Left forelimb (tissue), 1 donor: ENCODE measurements at regions not wholly inside any gene's neighbourhood (a gene's known extent, or its start where the extent isn't known, plus 50 kb on each side); places are given as distances from the start of the nearest gene placed in this dataset.

Experiments
- DNase-seq: peaks from one replicate; pipeline ENCODE4 v3.0.0-alpha.2; 2018; ENCODE audit warnings: low spot score

DNA sequence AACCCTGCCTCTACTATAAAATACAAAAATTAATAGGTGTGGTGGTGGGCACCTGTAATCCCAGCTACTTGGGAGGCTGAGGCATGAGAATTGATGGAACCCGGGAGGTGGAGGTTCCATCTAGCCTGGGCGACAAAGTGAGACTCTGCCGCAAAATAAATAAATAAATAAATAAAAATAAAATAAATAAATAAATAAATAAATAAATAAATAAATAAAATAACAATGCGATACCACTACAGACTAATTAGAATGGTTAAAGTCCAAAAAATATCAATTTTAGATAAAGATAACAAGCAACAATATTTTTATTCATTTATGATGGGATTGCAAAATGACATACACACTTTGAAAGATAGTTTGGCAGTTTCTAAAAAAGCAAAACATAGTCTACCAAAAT, 1131.5 kb downstream of the SI start:
- DNase-seq: no peak

DNA sequence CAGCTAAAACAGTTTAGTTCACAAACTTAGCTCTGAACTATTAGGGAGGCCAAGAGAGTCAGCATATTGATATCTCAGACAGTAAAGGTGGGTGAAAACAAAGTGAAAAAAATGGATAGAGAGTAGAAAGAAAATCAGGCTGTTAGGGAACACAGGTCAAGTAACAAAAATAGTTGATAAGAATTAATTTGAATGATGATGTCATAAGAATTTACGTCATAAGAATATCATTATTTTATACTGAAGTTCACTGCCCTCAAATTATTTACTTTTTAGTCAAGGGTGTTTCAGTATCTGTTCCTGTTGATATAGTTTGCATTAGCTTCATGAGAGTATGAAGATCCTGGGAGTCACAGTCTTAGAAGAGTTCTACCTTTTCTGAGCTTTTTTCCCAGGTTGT, 1134.6 kb downstream of the SI start:
- DNase-seq: no peak

DNA sequence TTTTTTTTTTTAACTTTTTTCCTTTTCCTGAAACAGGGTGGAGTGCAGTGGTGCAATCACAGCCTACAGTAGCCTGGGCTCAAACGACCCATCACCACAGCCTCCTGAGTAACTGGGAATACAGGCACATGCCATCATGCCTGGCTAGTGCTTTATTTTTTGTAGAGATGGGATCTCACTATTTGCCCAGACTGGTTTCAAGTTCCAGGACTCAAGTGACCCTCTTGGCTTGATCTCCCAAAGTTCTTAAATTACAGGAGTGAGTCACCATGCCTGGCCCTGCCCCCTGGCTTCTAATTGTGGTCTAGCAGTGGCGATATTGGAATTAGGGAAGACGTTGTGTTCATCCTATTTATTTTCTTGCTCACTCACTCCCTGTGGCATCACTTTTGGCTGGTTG, 1138.4 kb downstream of the SI start:
- DNase-seq: no peak

DNA sequence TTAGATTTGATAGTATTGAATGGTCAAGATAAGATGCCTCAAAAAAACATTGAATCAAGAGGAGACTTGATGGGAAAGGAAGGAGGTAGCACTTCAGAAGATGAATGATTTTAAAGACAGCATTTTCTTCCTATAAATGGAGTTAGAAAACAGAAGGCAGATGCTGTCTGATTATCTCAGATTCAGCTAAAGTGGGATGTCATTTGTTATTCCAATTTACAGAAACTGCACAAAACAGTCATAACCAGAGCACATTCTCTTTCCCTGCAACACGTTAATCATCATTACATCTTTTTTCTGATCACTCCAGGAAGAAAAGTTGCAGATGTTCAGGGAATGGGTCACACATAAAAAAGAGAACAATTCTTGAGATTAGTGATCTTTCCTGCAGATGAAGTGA, 1141.8 kb downstream of the SI start:
- no peak for DNase-seq

DNA sequence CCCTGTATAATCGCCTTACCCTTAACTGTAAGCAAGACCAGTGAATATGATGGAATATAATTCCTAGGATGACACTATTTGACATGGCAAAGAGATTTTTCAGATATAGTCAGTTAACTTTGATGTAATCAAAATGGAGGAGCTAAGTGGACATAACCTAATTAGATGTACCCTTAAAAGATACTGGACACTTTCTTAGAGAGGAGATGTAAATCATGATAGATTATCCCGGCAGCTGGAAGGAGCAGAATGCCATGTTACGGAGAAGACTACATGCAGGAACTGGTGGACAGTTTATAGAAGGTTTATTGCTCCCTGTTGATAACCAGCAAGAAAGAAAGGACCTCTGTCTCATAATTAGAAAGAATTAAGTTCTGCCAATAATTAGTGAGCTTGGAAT, 1142.9 kb downstream of the SI start:
- no peak for DNase-seq

DNA sequence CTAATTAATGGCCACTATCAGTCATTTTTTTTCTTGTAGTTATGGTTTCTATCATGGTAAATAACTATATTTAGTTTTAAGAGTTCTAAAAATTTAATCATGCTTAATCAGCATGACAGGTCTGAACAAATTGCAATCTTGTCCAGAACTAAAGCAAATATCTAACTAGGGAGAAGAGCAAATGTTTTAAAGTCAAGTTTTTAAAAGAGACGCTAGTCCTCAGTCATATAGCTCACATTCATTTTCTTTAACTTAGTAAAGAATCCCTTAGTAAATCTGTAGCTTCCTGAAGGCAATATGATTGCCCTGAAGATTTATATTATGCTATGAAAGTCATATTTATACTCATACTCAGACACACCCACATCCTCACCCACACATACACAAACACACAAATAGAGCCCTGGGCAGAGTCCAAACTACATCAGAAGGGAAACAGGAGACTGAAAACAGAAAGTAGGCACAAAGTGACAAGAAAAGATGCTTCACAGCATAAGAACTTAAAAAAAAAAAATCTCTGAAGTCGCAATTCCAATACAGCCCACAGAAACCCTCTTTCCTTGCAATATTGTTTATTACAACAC, 1149.1 kb downstream of the SI start:
- DNase-seq: no peak

DNA sequence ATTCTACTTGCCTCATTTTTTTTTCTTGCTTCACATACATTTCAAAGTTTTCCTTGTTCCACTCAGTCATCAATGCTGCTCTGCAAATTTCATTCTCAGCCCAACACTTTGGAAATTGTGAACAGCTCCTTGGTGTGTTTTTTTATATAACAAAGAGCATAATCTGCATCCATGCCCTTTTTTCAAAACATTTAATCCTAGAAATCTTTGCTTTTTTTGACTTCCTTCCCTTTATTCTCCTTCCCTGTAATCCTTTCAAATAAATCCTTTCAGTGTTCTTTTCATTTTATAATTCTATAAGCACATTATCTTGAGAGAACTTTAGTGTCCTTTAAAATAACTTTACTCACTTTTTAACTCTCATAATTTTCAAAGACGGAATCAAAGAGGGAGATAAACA, 1150.8 kb downstream of the SI start:
- DNase-seq: no peak

DNA sequence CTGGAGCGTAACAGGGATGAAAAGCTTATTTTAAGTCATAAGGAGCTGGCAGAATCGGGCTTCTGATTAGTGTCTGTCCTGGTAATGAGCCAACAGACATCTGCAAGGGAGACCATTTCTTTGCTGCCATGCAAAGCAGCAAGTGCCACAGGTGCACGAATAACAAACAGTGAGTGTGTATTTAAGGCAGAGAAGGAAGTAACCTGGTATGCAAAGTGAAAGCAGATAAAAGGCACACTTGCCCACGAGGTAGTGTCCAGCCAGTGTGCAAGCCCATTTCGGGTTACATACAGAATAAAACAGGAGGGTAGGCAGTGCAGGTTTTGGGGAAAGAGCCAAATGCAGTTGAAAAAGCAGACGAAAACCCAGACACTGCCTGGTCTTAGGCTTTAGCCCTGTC, 1153.7 kb downstream of the SI start:
- DNase-seq: no peak

DNA sequence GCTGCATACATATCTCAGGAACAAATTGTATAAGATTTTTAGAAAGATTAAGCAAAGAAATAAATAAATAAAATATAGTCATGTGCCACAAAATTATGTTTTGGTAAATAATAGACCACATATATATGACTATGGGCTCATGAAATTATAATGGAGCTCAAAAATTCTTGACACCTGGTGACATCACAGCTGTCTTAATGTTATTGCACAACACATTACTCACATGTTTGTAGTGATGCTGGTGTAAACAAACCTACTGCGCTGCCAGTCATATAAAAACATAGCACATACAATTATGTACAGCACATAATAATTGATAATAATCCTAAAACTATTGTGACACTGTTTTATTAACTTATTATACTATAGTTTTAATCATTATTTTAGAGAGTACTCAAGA, 1159.1 kb downstream of the SI start:
- DNase-seq: no peak

DNA sequence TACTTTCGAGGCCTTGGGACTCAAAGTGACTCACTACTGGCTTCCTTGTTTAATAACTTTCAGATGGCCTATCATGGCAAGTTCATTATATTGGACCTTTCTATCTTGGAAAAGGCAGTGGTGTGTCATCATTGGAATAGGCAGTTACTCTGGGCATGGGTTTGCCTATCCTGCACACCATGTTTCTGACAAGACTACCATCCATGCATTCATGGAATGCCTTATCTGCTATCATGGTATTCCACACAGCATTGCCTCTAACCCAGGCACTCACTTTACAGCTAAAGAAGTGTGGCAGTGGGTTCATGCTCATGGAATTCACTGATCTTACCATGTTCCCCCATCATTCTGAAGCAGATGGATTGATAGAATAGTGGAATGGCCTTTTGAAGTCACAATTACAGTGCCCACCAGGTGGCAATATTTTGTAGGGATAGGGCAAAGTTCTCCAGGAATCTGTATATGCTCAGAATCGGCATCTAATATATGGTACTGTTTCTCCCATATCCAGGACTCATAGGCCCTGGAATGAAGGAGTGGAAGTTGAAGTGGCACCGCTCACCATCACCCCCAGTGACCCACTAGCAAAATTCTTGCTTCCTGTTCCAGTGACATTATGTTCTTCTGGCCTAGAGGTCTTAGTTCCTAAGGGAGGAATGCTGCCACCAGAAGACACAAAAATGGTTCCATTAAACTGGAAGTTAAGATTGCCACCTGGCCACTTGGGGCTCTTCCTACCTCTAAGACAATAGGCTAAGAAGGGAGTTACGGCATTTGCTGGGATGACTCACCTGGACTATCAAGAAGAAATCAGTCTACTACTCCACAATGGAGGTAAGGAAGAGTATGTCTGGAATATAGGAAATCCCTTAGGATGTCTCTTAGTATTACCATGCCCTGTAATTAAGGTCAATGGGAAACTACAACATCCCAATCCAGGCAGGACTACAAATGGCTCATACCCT, 1161.4 kb downstream of the SI start:
- DNase-seq: no peak

DNA sequence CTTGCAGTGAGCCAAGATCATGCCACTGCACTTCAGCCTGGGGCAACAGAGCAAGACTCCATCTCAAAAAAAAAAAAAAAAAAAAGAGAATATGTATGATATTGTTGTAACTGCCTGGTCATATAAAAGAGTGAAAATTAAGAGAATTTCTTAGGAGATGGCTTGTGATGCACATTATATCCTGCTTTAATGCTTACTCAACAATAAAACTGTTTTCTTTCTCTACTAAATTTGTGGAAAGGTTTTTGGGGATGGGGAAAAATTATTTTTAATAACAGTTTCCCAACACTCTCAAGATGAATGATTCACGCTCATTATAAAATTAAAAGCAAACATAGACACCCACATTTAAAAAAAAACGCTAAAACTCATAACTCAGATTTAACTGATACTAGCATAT, 1163.0 kb downstream of the SI start:
- DNase-seq: no peak

DNA sequence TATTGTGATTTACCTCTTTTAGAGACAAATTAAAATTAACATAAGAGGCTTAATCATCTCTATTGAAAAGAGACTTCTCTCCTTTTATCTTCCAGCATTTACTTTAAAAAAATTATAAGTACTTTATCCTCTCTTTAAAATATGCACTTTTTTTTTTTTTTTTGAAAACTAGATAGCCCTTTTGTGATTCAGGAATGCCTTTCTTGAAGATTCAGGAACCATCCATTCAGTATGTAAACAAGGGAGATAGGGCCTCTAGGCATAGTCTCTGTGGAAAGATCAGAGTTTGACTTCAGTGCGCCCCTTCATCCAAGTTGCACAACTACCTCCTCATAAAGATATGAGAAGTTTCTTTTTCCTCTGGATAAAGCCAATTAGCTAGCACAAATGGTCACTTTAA, 1163.7 kb downstream of the SI start:
- no peak for DNase-seq

DNA sequence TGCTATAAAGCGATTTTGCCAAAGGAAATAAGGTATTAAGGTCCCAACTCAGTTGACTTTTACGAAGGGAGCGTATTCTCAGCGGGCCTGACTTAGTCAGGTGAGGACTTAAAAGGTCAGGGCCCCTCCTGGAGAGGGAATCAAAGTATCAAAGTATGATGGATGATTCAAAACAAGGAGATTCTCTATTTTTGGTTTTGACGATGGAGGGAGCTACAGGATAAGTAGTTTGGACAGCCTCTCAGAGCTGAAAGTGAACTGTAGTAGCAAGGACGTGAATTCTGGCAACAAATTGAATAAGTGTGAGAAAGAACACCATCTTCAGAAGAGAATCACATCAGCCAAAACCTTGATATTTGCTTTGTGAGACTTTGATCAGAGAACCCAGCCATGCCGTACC, 1186.5 kb downstream of the SI start:
- no peak for DNase-seq

DNA sequence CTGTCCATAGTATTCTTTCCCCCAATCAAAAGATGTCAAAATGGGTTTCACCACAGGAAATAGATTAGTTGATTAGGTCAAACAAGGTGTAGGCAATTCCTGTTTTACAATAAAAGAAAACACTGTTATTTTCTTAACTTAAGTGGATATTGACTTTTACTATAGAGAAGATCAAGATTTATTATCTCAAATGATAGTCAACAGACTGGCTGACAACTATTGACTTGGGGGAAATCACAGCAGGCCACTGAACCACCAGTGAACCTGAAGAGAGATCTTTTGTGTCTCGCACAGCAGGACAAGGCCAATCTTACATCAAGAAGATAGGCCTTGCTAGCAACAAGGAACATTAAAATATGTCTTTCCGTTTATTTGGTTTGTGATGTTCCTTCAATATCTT, 1187.6 kb downstream of the SI start:
- no peak for DNase-seq

DNA sequence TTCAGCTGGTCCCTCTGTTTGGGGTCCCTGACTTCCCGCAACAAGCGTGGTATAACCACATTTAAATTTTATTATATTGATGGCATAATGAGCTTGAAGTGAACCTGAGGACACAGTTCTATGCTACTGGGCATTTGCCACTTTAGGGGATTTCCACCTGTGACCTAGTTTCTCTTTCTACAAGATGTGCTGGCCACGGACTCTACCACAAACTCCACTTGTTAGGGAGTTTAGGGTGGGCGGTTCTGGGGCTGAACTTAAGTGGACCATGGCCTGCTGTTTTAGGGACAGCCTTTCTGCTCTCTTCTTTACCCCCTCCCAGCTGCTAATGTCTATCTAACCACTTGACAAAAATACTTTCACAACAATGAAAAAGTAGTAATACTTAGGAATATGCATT, 1199.1 kb downstream of the SI start:
- DNase-seq: no peak

DNA sequence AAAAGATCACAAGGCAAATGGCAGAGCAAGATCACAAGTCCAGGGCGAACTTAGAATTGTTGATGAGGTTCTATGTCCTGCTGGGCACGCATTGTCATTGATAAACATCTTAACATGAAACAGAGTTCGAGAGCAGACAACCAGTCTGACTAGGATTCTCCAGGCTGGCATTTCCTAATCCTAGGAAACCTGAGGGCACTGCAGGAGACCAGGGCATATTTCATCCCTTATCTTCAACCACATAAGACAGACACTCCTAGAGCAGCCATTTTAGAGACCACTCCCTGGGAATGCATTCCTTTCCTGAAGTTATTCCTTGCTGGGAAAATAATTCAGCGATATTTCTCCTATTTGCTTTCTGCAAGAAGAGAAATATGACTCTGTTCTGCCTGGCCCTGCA, 1199.9 kb downstream of the SI start:
- no peak for DNase-seq

DNA sequence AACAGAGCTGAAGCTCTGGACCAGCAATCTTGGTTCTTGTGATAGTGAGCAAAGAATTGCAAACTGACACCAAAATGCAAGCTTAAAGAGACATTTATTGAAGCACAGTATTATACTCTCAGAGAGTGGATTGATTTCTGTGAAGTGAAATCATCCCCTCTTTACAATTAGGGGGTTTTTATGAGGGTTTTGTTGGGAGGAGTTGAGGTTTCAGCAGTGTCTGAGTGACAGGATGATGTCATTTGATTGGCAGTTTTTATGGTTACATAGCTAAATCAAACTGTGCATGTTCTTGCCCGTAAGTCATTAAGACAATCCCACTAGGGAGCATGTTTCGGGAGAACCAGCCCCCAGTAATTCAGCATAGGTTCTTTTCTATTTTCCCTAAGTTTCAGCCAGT, 1200.5 kb downstream of the SI start:
- DNase-seq: no peak

DNA sequence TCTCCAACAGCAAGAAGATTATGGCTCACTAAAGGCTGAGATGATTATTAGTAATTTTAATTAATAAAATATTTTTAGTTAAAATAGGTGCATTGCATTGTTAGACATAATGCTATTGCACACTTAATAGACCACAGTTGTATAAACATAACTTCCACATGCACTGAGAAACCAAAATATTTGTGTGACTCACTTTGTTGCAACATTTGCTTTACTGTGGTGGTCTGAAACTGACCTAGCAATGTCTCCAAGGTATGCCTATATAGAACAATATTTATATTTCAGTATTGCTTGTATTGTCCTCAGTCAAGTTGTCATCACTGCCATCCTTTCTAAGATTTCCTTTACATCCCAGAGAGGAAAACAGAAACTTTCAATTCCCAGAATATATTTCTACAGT, 1215.2 kb downstream of the SI start:
- DNase-seq: no peak

DNA sequence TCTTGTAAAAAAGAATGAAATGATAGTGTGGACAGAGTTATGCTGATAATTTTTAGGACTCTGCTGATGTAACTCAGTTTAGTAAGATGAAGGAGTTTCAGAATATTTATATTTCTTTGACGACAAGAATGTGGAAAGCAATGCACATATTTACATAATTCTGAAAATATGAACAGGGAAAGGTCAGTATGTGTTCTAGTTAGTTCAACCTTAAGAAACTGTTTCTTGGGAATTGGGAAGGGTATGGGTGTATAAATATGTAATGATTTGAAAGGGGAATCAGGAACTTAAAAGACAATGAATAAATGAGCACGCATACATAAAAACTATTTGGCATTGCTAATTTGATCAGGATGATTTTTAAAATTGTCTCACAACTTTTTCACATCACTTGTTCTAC, 1226.1 kb downstream of the SI start:
- DNase-seq: no peak

DNA sequence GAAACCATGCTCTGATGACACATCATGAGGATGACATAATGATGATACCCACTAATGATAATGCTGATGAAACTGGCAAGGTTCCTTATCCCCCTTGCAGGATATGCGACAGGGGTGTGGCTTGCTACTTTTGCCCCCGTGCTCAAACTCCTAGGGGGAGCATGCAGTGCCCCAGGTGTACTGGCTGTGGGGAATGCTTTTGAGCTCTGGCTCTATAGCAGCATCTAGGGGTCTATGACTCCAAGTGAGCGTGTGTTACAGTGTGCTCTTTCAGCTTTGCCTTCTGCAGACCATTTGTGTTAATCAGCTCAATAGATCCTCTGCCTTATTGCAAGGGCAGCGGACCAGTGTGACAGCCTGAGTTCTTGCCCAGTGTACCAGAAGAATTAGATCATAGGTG, 1239.5 kb downstream of the SI start:
- DNase-seq: no peak

DNA sequence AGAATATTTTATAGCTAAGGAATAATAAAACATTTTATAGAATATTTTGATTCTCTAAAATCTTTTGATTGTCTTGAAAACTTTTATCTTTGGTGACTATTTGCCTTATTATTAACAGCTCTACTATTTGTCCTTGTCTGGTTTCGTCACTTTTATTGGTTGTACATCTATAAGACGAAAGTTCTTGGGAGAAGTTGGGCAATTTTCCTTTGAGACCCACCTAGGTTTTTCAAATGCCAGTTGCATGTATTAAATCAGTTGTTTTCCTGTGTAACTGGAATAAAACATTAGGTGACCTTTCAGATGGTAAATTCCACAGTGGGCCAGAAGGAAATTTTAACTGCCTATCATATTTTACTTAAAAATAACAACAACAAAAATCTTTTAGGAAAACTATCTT, 1245.7 kb downstream of the SI start:
- DNase-seq: no peak

DNA sequence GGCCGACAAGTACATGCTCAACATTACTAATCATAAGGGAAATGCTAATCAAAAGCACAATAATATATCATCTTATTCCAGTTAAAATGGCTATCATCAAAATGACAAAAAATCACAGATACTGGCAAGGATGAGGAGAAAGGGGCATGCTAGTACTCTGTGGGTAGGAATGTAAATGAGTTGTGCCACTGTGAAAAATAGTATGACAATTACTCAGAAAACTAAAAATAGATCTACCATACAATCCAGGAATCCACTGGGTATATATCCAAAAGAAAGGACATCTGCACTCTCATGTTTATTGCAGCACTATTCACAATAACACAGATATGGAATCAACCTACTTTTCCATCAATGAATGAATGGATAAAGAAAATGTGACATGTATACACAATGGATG, 1256.5 kb downstream of the SI start:
- no peak for DNase-seq

DNA sequence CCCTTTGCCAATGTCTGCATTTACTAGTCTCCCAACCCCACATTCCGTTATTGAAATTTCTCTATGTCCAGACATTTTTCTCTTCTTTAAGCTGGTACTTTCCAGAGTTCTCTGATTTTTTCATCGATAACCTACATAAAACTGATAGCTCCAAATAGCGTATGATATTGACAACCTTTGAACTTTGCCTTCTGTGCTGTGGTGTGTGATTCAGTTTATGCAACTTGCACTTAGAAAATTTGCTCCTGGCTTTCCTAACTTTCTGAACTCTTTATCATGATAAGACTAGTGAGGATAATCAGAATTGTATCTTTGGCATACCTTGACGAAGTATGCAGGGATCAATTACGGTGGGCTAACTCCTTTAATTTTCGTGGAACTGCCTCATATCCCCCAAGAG, 1261.3 kb downstream of the SI start:
- DNase-seq: no peak

DNA sequence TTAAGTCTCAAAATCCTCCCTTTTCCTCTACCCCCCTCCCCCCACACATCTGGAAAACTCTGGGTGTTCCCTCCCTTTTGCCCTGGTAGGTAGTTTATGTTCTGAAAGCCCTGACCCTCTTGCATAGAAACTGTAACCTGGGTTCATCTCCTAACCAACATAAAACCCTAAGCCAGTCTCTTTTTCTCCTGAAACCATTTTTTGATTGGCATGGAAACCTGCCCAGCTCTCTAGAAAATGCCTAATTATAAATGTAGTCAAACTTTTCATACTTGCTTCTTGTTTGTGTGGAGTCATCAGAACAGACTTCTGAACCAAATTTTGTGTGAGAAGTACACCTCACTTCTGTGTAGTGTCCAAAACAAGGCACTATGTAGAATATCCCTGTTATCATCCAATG, 1264.4 kb downstream of the SI start:
- DNase-seq: no peak
